Esophagus squamous epithelium (tissue), 5 donors: ENCODE measurements at regions not wholly inside any gene's neighbourhood (a gene's known extent, or its start where the extent isn't known, plus 50 kb on each side); places are given as distances from the start of the nearest gene placed in this dataset.

Experiments
- DNase-seq: peaks from one replicate; lab custom pipeline; 2025; lab: John Stamatoyannopoulos, UW
- H3K27ac ChIP-seq, 4 donors: fragments of 200-600 bp; sonication (generic); one replicate each; pipeline ENCODE4 v1.5.1; 2016 to 2019; ENCODE audit warnings: mild to moderate bottlenecking in 1 of 4
- H3K27me3 ChIP-seq, 4 donors: fragments of 200-600 bp; sonication (generic); 1 replicate in 3 of 4; 2 replicates in 1 of 4; pipeline versions ENCODE4 v1.5.1 to v1.6.0; 2017 to 2021; ENCODE audit warnings: antibody characterized with exemption in 1 of 4
- H3K36me3 ChIP-seq, 3 donors: fragments of 200-600 bp; sonication (generic); one replicate each; pipeline ENCODE4 v1.5.1; 2016 to 2019
- H3K4me1 ChIP-seq, 3 donors: fragments of 200-600 bp; sonication (generic); one replicate each; pipeline ENCODE4 v1.5.1; 2017 to 2019
- H3K4me3 ChIP-seq, 4 donors: fragments of 200-600 bp; sonication (generic); 1 replicate in 3 of 4; 2 replicates in 1 of 4; pipeline ENCODE4 v1.5.1; 2016 to 2019; ENCODE audit warnings: mild to moderate bottlenecking in 2 of 4, moderate library complexity in 1 of 4
- H3K9me3 ChIP-seq, 3 donors: fragments of 200-600 bp; sonication (generic); one replicate each; pipeline ENCODE4 v1.5.1; 2016 to 2019
- POLR2A ChIP-seq, 4 donors: fragments of 450-650 bp; IDR thresholded peaks; one replicate each; pipeline ENCODE4 v1.6.1; 2017; ENCODE audit warnings: antibody characterized with exemption in 4 of 4, mild to moderate bottlenecking in 4 of 4, moderate library complexity in 3 of 4
- WGBS, 2 donors: methylation state at CpG; one replicate each; pipeline ENCODE4 v1.1.5; 2018; 5-methylcytosine and 5-hydroxymethylcytosine counted together
- intact Hi-C: fragments of 100-400 bp; cut with DNase I; formaldehyde crosslinking; loops from one replicate; pipeline ENCODE4 v1.15.0; 2022
- TF ChIP-seq, protein P1 (sequence below), 6 experiments: fragments of 450-650 bp in 4 of 6; fragments of 200-600 bp in 2 of 6; sonication (generic) in 2 of 6; IDR thresholded peaks; one replicate each; pipeline ENCODE4 v1.5.1; 2016 to 2019; ENCODE audit warnings: antibody characterized with exemption in 6 of 6, mild to moderate bottlenecking in 4 of 6, moderate library complexity in 4 of 6
- donor health status: DM: yes; HTN: yes; CAD: no.

DNA sequence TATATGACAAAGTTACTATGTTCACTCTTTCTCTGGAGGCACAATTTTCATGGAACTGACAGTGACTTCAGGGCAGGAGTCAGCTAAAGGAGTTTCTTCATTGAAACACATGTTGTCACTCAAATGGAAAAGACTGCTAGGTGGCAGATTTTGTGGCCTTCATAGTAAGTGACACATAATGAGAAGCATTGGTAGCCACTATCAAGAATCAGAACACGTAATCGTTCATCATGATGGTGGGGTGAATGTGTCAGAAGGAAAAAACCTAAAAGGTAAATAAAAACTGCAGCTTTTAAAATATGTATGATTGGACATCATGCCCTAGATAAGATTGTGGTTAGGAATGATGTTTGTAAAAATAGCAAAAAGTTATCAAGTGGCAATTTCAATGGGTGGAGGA, 1491.0 kb downstream of the SI start:
- TF ChIP-seq, protein P1, sequence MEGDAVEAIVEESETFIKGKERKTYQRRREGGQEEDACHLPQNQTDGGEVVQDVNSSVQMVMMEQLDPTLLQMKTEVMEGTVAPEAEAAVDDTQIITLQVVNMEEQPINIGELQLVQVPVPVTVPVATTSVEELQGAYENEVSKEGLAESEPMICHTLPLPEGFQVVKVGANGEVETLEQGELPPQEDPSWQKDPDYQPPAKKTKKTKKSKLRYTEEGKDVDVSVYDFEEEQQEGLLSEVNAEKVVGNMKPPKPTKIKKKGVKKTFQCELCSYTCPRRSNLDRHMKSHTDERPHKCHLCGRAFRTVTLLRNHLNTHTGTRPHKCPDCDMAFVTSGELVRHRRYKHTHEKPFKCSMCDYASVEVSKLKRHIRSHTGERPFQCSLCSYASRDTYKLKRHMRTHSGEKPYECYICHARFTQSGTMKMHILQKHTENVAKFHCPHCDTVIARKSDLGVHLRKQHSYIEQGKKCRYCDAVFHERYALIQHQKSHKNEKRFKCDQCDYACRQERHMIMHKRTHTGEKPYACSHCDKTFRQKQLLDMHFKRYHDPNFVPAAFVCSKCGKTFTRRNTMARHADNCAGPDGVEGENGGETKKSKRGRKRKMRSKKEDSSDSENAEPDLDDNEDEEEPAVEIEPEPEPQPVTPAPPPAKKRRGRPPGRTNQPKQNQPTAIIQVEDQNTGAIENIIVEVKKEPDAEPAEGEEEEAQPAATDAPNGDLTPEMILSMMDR (IDR thresholded peaks at IDR 0.05) = no peak
- no peak for TF ChIP-seq POLR2A (IDR thresholded peaks at IDR 0.05)
- Histone ChIP-seq H3K36me3 (no peaks in the 10 kb centered on the region), H3K4me1 (no peaks in the 10 kb centered on the region), H3K27me3 (no peaks in the 10 kb centered on the region), H3K4me3 (no peak overlapping the region), H3K9me3 (no peaks in the 10 kb centered on the region), H3K27ac (no peak overlapping the region)
- 87 to 97% methylated on average over 2 of the region's 2 CpGs for WGBS, 2 donors
- intact Hi-C loops = no loop called here
- no peak for DNase-seq

DNA sequence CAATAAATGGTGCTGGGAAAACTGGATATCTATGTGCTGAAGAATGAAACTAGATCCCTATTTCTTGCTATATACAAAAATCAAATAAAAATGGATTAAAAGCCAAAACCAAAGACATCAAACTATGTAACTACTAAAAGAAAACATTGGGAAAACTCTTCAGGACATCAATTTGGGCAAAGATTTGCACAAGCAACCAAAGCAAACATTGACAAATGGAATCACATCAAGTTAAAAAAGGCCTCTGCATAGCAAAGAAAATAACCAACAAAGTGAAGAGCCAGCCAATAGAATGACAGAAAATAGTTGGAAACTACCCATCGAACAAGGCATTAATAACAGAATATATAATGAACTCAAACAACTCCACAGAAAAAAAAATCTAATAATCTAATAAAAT, 1495.3 kb downstream of the SI start:
- WGBS, 2 donors = 68 to 75% methylated on average over 1 of the region's 1 CpG

DNA sequence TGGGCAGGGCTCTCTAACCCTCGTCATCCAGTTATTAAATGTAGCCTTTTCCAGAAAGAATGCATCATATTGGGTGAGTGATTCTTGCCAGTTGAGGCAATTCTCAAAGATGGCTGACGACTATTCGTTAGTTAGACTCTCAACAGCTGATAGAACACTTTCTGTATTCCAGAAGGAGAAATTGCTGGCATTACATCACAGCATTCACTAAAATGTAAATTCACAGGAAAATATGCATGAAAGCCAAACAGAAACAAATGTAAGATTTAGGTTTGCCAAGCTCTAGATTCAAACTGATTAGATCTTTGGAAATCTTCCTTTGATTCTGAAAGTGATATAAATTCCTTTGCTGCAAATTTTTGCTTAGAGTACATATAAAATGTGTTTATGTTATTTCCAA, 1501.0 kb downstream of the SI start:
- Histone ChIP-seq H3K4me3 (no peak overlapping the region), H3K4me1 (no peaks in the 10 kb centered on the region), H3K27ac (no peak overlapping the region), H3K27me3 (no peaks in the 10 kb centered on the region), H3K9me3 (no peaks in the 10 kb centered on the region), H3K36me3 (no peaks in the 10 kb centered on the region)
- DNase-seq = no peak
- TF ChIP-seq POLR2A (IDR thresholded peaks at IDR 0.05) = no peak
- TF ChIP-seq, protein P1 (IDR thresholded peaks at IDR 0.05) = no peak
- intact Hi-C loops = no loop called here
- WGBS, 2 donors = 58 to 67% methylated on average over 3 of the region's 3 CpGs

More for the DNA sequence above, 1495.3 kb downstream of the SI start:
- intact Hi-C loops = no loop called here
- no peak for DNase-seq
- H3K4me1 ChIP-seq = no peaks in the 10 kb centered on the region
- TF ChIP-seq POLR2A (IDR thresholded peaks at IDR 0.05) = no peak
- TF ChIP-seq, protein P1 (IDR thresholded peaks at IDR 0.05) = no peak
- no peak overlapping the region for H3K4me3 ChIP-seq
- no peaks in the 10 kb centered on the region for H3K9me3 ChIP-seq
- H3K27me3 ChIP-seq = no peaks in the 10 kb centered on the region
- no peaks in the 10 kb centered on the region for H3K36me3 ChIP-seq
- no peak overlapping the region for H3K27ac ChIP-seq

DNA sequence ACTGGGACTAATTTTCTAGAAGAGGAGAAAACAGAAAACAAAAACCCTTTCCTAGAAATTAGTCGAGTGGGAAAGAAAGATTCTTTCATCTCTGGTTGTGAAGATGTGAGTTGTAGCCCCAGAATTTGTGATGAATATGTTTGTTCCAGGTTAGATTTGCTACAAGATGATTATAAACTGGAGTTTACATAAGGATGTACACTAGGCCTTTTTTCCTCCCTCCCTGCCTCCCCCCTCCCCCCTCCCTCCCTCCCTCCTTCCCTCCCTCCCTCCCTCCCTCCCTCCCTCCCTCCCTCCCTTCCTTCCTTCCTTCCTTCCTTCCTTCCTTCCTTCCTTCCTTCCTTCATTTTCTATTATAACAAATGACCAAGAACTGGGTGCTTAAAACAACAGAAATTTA, 1502.0 kb downstream of the SI start:
- H3K27ac ChIP-seq = no peak overlapping the region
- H3K36me3 ChIP-seq = no peaks in the 10 kb centered on the region
- H3K27me3 ChIP-seq = no peaks in the 10 kb centered on the region
- H3K9me3 ChIP-seq = no peaks in the 10 kb centered on the region
- no peaks in the 10 kb centered on the region for H3K4me1 ChIP-seq
- intact Hi-C loops = no loop called here
- no peak overlapping the region for H3K4me3 ChIP-seq
- 24 to 35% methylated on average over 1 of the region's 1 CpG for WGBS, 2 donors
- DNase-seq = no peak
- TF ChIP-seq, protein P1 (IDR thresholded peaks at IDR 0.05) = no peak
- no peak for TF ChIP-seq POLR2A (IDR thresholded peaks at IDR 0.05)

DNA sequence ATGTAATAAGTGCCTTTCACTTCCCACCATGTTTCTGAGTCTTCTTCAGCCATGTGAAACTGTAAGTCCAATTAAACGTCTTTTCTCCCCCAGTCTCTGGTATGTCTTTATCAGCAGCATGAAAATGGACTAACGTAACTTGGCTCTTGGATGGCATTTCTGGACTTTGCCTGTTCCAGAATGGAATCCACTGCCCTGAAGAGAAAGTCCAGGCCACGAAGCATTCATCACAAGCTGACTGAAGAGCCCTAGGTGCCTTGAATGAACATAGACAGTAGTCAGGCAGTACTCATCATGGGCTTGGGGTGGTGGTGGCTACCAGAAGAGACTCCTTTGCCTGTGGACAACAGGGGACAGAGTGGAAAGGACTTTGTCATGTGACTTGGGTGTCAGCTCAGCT, 1505.0 kb downstream of the SI start:
- no peaks in the 10 kb centered on the region for H3K4me1 ChIP-seq
- intact Hi-C loops = no loop called here
- H3K27me3 ChIP-seq = no peaks in the 10 kb centered on the region
- H3K4me3 ChIP-seq = no peak overlapping the region
- 54 to 71% methylated on average over 3 of the region's 3 CpGs for WGBS, 2 donors
- no peak for DNase-seq
- H3K27ac ChIP-seq = no peak overlapping the region
- TF ChIP-seq, protein P1 (IDR thresholded peaks at IDR 0.05) = no peak
- no peak for TF ChIP-seq POLR2A (IDR thresholded peaks at IDR 0.05)
- H3K9me3 ChIP-seq = no peaks in the 10 kb centered on the region
- no peaks in the 10 kb centered on the region for H3K36me3 ChIP-seq
